GM12878 (cell line): ENCODE measurements at regions not wholly inside any gene's neighbourhood (a gene's known extent, or its start where the extent isn't known, plus 50 kb on each side); places are given as distances from the start of the nearest gene placed in this dataset.

Source experiments
- ATAC-seq: fragments of 200-7000 bp; cut with Tn5 transposase; 3 replicates; pipeline ENCODE4 v1.9.1; 2020; ENCODE audit warnings: mild to moderate bottlenecking, moderate library complexity
- BruUV-seq: library from RNA; stranded (reverse); fragments of 400-500 nt; replicated peaks from 2 replicates; lab custom pipeline; 2021; lab: Mats Ljungman, UMichigan
- CTCF ChIA-PET: fragments of 300-600 bp; sonication (Branson Sonifier 250); formaldehyde crosslinking; extraction: SDS; loops from one replicate; lab custom pipeline; 2021; ENCODE audit warnings: inconsistent platforms; lab: Yijun Ruan, JAX
- POLR2A ChIA-PET: fragments of 350-600 bp; formaldehyde crosslinking; extraction: SDS; loops from one replicate; lab custom pipeline; 2021; ENCODE audit warnings: inconsistent platforms; lab: Charles Lee
- RAD21 ChIA-PET: fragments of 300-600 bp; sonication (Branson Sonifier 250); formaldehyde crosslinking; loops from one replicate; lab custom pipeline; 2023; ENCODE audit warnings: antibody characterized with exemption; ENCODE audit not compliant: unreplicated experiment; lab: Charles Lee
- SMC1A ChIA-PET: fragments of 300-600 bp; sonication (Branson Sonifier 250); formaldehyde crosslinking; loops from one replicate; lab custom pipeline; 2023; ENCODE audit not compliant: unreplicated experiment, uncharacterized antibody; lab: Charles Lee
- DNase-seq: peaks from one replicate; pipeline ENCODE4 v3.0.0-alpha.2; 2011; ENCODE audit warnings: low read depth, low spot score
- FAIRE-seq: peaks from 3 replicates; lab custom pipeline; 2011; peaks lifted over from hg19 to GRCh38; lab: Jason Lieb, UNC
- H2AFZ ChIP-seq: 2 replicates; pipeline ENCODE4 v1.6.0; 2011; ENCODE audit warnings: low read depth, low read length, control low read depth; ENCODE audit not compliant: control insufficient read depth
- H3K27ac ChIP-seq: 2 replicates; pipeline ENCODE4 v1.5.1; 2011; ENCODE audit warnings: control low read depth; ENCODE audit not compliant: control insufficient read depth, insufficient read depth
- H3K27me3 ChIP-seq, 2 experiments: replicated peaks in 1 of 2; 2 replicates each; pipeline versions ENCODE4 v1.6.0 to v1.6.1; 2011; ENCODE audit warnings: low read length in 1 of 2; ENCODE audit not compliant: control insufficient read depth in 2 of 2, insufficient read depth in 2 of 2
- H3K36me3 ChIP-seq, 2 experiments: 2 replicates each; pipeline ENCODE4 v1.5.1; 2011; ENCODE audit warnings: low read length in 1 of 2; ENCODE audit not compliant: control insufficient read depth in 2 of 2, insufficient read depth in 2 of 2
- H3K4me1 ChIP-seq: 2 replicates; pipeline ENCODE4 v1.6.1; 2011; ENCODE audit warnings: mild to moderate bottlenecking, low read length, moderate library complexity, mixed read lengths; ENCODE audit not compliant: control insufficient read depth, insufficient read depth
- H3K4me2 ChIP-seq: 2 replicates; pipeline ENCODE4 v1.6.0; 2011; ENCODE audit warnings: control low read depth; ENCODE audit not compliant: control insufficient read depth, insufficient read depth
- H3K4me3 ChIP-seq: fragments of 200-600 bp; sonication (generic); 2 replicates; pipeline ENCODE4 v1.5.1; 2016
- H3K79me2 ChIP-seq: 2 replicates; pipeline ENCODE4 v1.6.0; 2011; ENCODE audit warnings: low read length; ENCODE audit not compliant: control insufficient read depth, insufficient read depth
- H3K9ac ChIP-seq: 2 replicates; pipeline ENCODE4 v1.8.0; 2011; ENCODE audit warnings: low read length, control low read depth, mixed read lengths; ENCODE audit not compliant: control insufficient read depth, insufficient read depth
- H3K9me3 ChIP-seq: replicated peaks from 3 replicates; pipeline ENCODE4 v1.5.1; 2011; ENCODE audit warnings: mild to moderate bottlenecking, low read length; ENCODE audit not compliant: control insufficient read depth, insufficient read depth
- H4K20me1 ChIP-seq: 2 replicates; pipeline ENCODE4 v1.6.0; 2011; ENCODE audit not compliant: control insufficient read depth, insufficient read depth
- GABPA ChIP-seq: IDR thresholded peaks from 2 replicates; pipeline ENCODE4 v1.6.1; 2014; ENCODE audit warnings: antibody characterized with exemption, low read depth, mild to moderate bottlenecking, inconsistent platforms
- JUNB ChIP-seq: IDR thresholded peaks from 2 replicates; pipeline ENCODE4 v1.6.1; 2016; ENCODE audit warnings: antibody characterized with exemption, mild to moderate bottlenecking
- KLF5 ChIP-seq: fragments of 450-650 bp; IDR thresholded peaks from 2 replicates; pipeline ENCODE4 v1.6.1; 2014; ENCODE audit warnings: mild to moderate bottlenecking; ENCODE audit not compliant: partially characterized antibody
- MEF2B ChIP-seq: fragments of 450-650 bp; IDR thresholded peaks from 2 replicates; pipeline ENCODE4 v1.6.1; 2018; ENCODE audit warnings: mild to moderate bottlenecking, moderate library complexity; ENCODE audit not compliant: partially characterized antibody, poor library complexity, severe bottlenecking
- NFXL1 ChIP-seq: fragments of 450-650 bp; IDR thresholded peaks from 2 replicates; pipeline ENCODE4 v1.6.1; 2017; ENCODE audit warnings: antibody characterized with exemption, mild to moderate bottlenecking, borderline replicate concordance
- NR2C1 ChIP-seq: fragments of 450-650 bp; IDR thresholded peaks from 2 replicates; pipeline ENCODE4 v1.6.1; 2017; ENCODE audit warnings: antibody characterized with exemption, mild to moderate bottlenecking, moderate library complexity
- RBBP5 ChIP-seq: fragments of 200-600 bp; sonication (generic); conservative IDR thresholded peaks from 2 replicates; pipeline ENCODE4 v1.6.1; 2016
- RUNX3 ChIP-seq: IDR thresholded peaks from 2 replicates; pipeline ENCODE4 v1.6.1; 2012; ENCODE audit warnings: low read length, inconsistent platforms
- SP1 ChIP-seq: IDR thresholded peaks from one replicate; pipeline ENCODE4 v1.6.1; 2011; ENCODE audit warnings: low read depth, low read length
- SPI1 ChIP-seq: IDR thresholded peaks from 2 replicates; pipeline ENCODE4 v1.6.1; 2011; ENCODE audit warnings: low read depth, mild to moderate bottlenecking, low read length, moderate library complexity, borderline replicate concordance; ENCODE audit not compliant: insufficient read depth
- ZZZ3 ChIP-seq: IDR thresholded peaks from 2 replicates; pipeline ENCODE4 v1.6.1; 2011; ENCODE audit warnings: low read depth; ENCODE audit not compliant: control insufficient read depth, insufficient read length
- WGBS: methylation state at CpG from one replicate; pipeline ENCODE4 v1.1.6; 2016; ENCODE audit warnings: low lambda C conversion rate; ENCODE audit not compliant: insufficient replicate concordance, insufficient coverage; ENCODE audit errors: missing lambda C conversion rate; 5-methylcytosine and 5-hydroxymethylcytosine counted together
- in situ Hi-C: fragments of 300-500 bp; cut with MboI; formaldehyde crosslinking; loops from 9 replicates; pipeline ENCODE4 v1.14.3; 2018; ENCODE audit warnings: mixed read lengths
- intact Hi-C: fragments of 100-400 bp; cut with micrococcal nuclease; formaldehyde crosslinking; loops from one replicate; pipeline ENCODE4 v1.14.2; 2022; ENCODE audit not compliant: unreplicated experiment

- no peak for TF ChIP-seq GABPA
Observed at GRCh38 chr2:181397331-181397730, 59.9 kb upstream of the ITGA4 start (continued).

- Histone ChIP-seq H3K27ac (no peak overlapping the region), H3K36me3 (no peaks in the 10 kb centered on the region), H2AFZ (no peak overlapping the region), H3K79me2 (no peaks in the 10 kb centered on the region), H3K4me3 (no peak overlapping the region), H3K9me3 (no peaks in the 10 kb centered on the region; the same call in 2 of the 3 replicates), H3K9ac (no peak overlapping the region), H4K20me1 (no peaks in the 10 kb centered on the region), H3K4me1 (peaks cover 2% of the 10 kb centered on the region; the same call in 1 of the 2 replicates), H3K27me3 (no peaks in the 10 kb centered on the region), H3K4me2 (no peak overlapping the region)
- ChIA-PET SMC1A (interaction anchor here (0.6 to 7.6 kb wide), 15 partner anchors 9 to 1020 kb away, joined by 3 to 46 read pairs (median 4); no protein-coding TSS in a partner anchor), RAD21 (interaction anchor here (0.6 to 1.4 kb wide), 6 partner anchors 11 to 1722 kb away, joined by 3 read pairs; no protein-coding TSS in a partner anchor), POLR2A (no interaction called here), CTCF (interaction anchor here (1.3 to 2.5 kb wide), 2 partner anchors 68 to 86 kb away, joined by 3 to 8 read pairs; no protein-coding TSS in a partner anchor)
- no TSS peak for BruUV-seq
- intact Hi-C loops (loop anchor here (5.0 kb wide), 1 partner anchor 86 kb away; no protein-coding TSS in a partner anchor), in situ Hi-C loops (no loop called here)
- FAIRE-seq (no peak), ATAC-seq (no peak), DNase-seq (no peak)
- TF ChIP-seq SPI1 (no peak), MEF2B (no peak)
- WGBS = 100% methylated on average over 1 of the region's 1 CpG
Observed at GRCh38 chr2:181398000-181398399, 59.2 kb upstream of the ITGA4 start.

- Histone ChIP-seq H3K4me1 (peaks cover 2% of the 10 kb centered on the region; the same call in 1 of the 2 replicates), H3K27me3 (no peaks in the 10 kb centered on the region), H2AFZ (no peak overlapping the region), H3K9ac (no peak overlapping the region), H3K4me2 (no peak overlapping the region), H3K79me2 (no peaks in the 10 kb centered on the region), H3K36me3 (no peaks in the 10 kb centered on the region), H3K27ac (no peak overlapping the region), H4K20me1 (no peaks in the 10 kb centered on the region), H3K4me3 (no peak overlapping the region), H3K9me3 (no peaks in the 10 kb centered on the region; the same call in 2 of the 3 replicates)
- ChIA-PET POLR2A (no interaction called here), RAD21 (interaction anchor here (0.8 to 1.4 kb wide), 6 partner anchors 10 to 95 kb away, joined by 3 to 5 read pairs (median 3); no protein-coding TSS in a partner anchor), SMC1A (interaction anchor here (0.6 to 7.6 kb wide), 12 partner anchors 8 to 316 kb away, joined by 3 to 46 read pairs (median 4); partner anchors contain the start of gene ITGA4), CTCF (interaction anchor here (1.0 to 1.2 kb wide), 2 partner anchors 33 to 87 kb away, joined by 3 to 4 read pairs; no protein-coding TSS in a partner anchor)
- 85% methylated on average over 4 of the region's 4 CpGs for WGBS
- in situ Hi-C loops (no loop called here), intact Hi-C loops (loop anchor here (5.0 kb wide), 1 partner anchor 87 kb away; no protein-coding TSS in a partner anchor)
- BruUV-seq = no TSS peak
- DNase-seq (no peak), ATAC-seq (peak; percentile 36; the same call in 2 of the 3 replicates), FAIRE-seq (no peak)
- TF ChIP-seq NR2C1 = no peak
- TF ChIP-seq SP1 = no peak
- TF ChIP-seq RUNX3 = peak; percentile 32; the same call in 1 of the 2 replicates
- TF ChIP-seq KLF5 = no peak
- TF ChIP-seq ZZZ3 = no peak
- no peak for TF ChIP-seq JUNB
- no peak for TF ChIP-seq NFXL1
- TF ChIP-seq RBBP5 = no peak
Observed at GRCh38 chr2:181399027-181399426, 58.2 kb upstream of the ITGA4 start.
